ENCODE measurements at regions not wholly inside any gene's neighbourhood (a gene's known extent, or its start where the extent isn't known, plus 50 kb on each side); places are given as distances from the start of the nearest gene placed in this dataset.

DNA sequence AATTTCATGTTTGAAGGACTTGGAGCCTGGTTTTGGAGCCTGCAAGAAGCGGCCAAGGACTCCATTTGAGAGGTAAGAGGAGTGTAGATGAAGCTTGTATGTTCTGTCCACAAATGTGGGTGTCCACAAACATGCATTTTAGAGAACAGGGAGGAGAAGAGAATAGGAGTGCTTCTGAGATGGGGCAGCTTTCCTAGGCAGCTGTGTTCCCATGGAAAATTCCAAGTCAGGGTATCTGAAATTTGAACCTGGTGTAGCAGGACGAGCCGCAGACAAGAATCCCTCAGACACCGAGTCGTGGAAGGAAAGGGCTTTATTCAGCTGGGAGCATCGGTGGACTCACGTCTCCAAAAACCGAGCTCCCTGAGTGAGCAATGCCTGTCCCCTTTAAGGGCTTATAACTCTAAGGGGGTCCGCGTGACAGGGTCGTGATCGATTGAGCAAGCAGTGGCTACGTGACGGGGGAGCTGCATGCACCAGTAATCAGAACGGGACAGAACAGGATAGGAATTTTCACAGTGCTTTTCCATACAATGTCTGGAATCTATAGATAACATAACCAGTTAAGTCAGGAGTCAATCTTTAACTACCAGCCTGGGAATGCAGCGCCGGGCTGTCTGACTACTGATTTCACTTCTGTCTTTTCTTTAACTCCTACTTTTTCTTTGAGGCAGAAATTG lies 71.4 kb upstream of the WDR72 start:
- no peak for TF ChIP-seq CTCF (IDR thresholded peaks at IDR 0.05; ENCODE audit: extremely low read depth in 1 of 2, insufficient read depth in 1 of 2, low read depth in 1 of 2, low read length in 2 of 2)
- no peak for TF ChIP-seq EZH2 (IDR thresholded peaks at IDR 0.05; ENCODE audit: borderline replicate concordance, low read depth, low read length, severe bottlenecking)
- TF ChIP-seq POLR2A (IDR thresholded peaks at IDR 0.05; ENCODE audit: low read depth, low read length): no peak
- no peak for TF ChIP-seq FOS (IDR thresholded peaks at IDR 0.05; ENCODE audit: borderline replicate concordance, insufficient read depth, low read length)
- TF ChIP-seq GATA2 (IDR thresholded peaks at IDR 0.05; ENCODE audit: insufficient read depth, insufficient read length, low read depth, low read length): no peak
- no peak for TF ChIP-seq POLR2AphosphoS5 (IDR thresholded peaks at IDR 0.05; ENCODE audit: insufficient read depth, low read depth, low read length)
- no peak for TF ChIP-seq MYC (IDR thresholded peaks at IDR 0.05; ENCODE audit: low read depth, low read length)
- no peak for TF ChIP-seq MAX (IDR thresholded peaks at IDR 0.05; ENCODE audit: insufficient read depth, insufficient read length)
- TF ChIP-seq JUN (IDR thresholded peaks at IDR 0.05; ENCODE audit: borderline replicate concordance, insufficient read depth, insufficient read length, low read depth): no peak
